ENCODE measurements at regions not wholly inside any gene's neighbourhood (a gene's known extent, or its start where the extent isn't known, plus 50 kb on each side); places are given as distances from the start of the nearest gene placed in this dataset.
"Not testable (repeated sequence)": the region's sequence is repeated elsewhere in the genome, so short reads cannot be mapped to it uniquely, and the experiment has no call there.

- DNase-seq (ENCODE audit: low spot score), result no peak
Observed at GRCh38 chr5:175347027-175347426, 97.0 kb downstream of the DRD1 start.

GRCh38 chr5:175344331-175345195 lies 99.4 kb downstream of the DRD1 start:
- DNase-seq (ENCODE audit: low spot score), result no peak

- no peak for DNase-seq (ENCODE audit: low spot score)
Observed at GRCh38 chr5:175343308-175343707, 100.7 kb downstream of the DRD1 start.

GRCh38 chr5:175340180-175340579 lies 103.8 kb downstream of the DRD1 start:
- DNase-seq (ENCODE audit: low spot score), result no peak

GRCh38 chr5:175337680-175338079 lies 106.3 kb downstream of the DRD1 start:
- DNase-seq (ENCODE audit: low spot score), result no peak

GRCh38 chr5:175336781-175337180 lies 107.2 kb downstream of the DRD1 start:
- DNase-seq (ENCODE audit: low spot score), result no peak

GRCh38 chr5:175335691-175336090 lies 108.3 kb downstream of the DRD1 start:
- no peak for DNase-seq (ENCODE audit: low spot score)

GRCh38 chr5:175331173-175332036 lies 112.6 kb downstream of the DRD1 start:
- DNase-seq (ENCODE audit: low spot score), result not testable (repeated sequence)

GRCh38 chr5:175329976-175330375 lies 114.0 kb downstream of the DRD1 start:
- no peak for DNase-seq (ENCODE audit: low spot score)

- DNase-seq (ENCODE audit: low spot score), result no peak
Observed at GRCh38 chr5:175328687-175329086, 115.3 kb downstream of the DRD1 start.

- no peak for DNase-seq (ENCODE audit: low spot score)
Observed at GRCh38 chr5:175328176-175328575, 115.8 kb downstream of the DRD1 start.

- no peak for DNase-seq (ENCODE audit: low spot score)
Observed at GRCh38 chr5:175325681-175326080, 118.3 kb downstream of the DRD1 start.

GRCh38 chr5:175321927-175322532 lies 122.0 kb downstream of the DRD1 start:
- DNase-seq (ENCODE audit: low spot score), result peak; percentile 53

GRCh38 chr5:175319199-175319598 lies 124.8 kb downstream of the DRD1 start:
- no peak for DNase-seq (ENCODE audit: low spot score)

GRCh38 chr5:175317872-175318271 lies 126.1 kb downstream of the DRD1 start:
- DNase-seq (ENCODE audit: low spot score), result no peak

GRCh38 chr5:175309218-175309810 lies 134.7 kb downstream of the DRD1 start:
- DNase-seq (ENCODE audit: low spot score), result no peak

GRCh38 chr5:175308701-175309100 lies 135.3 kb downstream of the DRD1 start:
- DNase-seq (ENCODE audit: low spot score), result no peak

GRCh38 chr5:175306381-175306780 lies 137.6 kb downstream of the DRD1 start:
- DNase-seq (ENCODE audit: low spot score), result no peak

GRCh38 chr5:175305251-175305650 lies 138.7 kb downstream of the DRD1 start:
- no peak for DNase-seq (ENCODE audit: low spot score)

GRCh38 chr5:175290379-175290778 lies 153.6 kb downstream of the DRD1 start:
- no peak for DNase-seq (ENCODE audit: low spot score)

GRCh38 chr5:175288048-175288621 lies 155.8 kb downstream of the DRD1 start:
- no peak for DNase-seq (ENCODE audit: low spot score)

GRCh38 chr5:175286981-175287380 lies 157.0 kb downstream of the DRD1 start:
- DNase-seq (ENCODE audit: low spot score), result no peak

Measured in NAMALWA (cell line).